Islet precursor cell (in vitro differentiated cells): ENCODE measurements at regions not wholly inside any gene's neighbourhood (a gene's known extent, or its start where the extent isn't known, plus 50 kb on each side); places are given as distances from the start of the nearest gene placed in this dataset.

Source experiments
- DNase-seq: peaks from one replicate; pipeline ENCODE4 v3.0.0-alpha.2; 2018

GRCh38 chr2:64858541-64859311 lies 130.5 kb upstream of the SLC1A4 start:
- DNase-seq = no peak

- peak; percentile 83 for DNase-seq
Observed at GRCh38 chr2:64859312-64860212, 129.6 kb upstream of the SLC1A4 start.

GRCh38 chr2:64860276-64860885 lies 128.8 kb upstream of the SLC1A4 start:
- no peak for DNase-seq

GRCh38 chr2:64860936-64861335 lies 128.3 kb upstream of the SLC1A4 start:
- DNase-seq = no peak

GRCh38 chr2:64861452-64862397 lies 127.5 kb upstream of the SLC1A4 start:
- DNase-seq = no peak

GRCh38 chr2:64862623-64863022 lies 126.6 kb upstream of the SLC1A4 start:
- no peak for DNase-seq

- no peak for DNase-seq
Observed at GRCh38 chr2:64863097-64863820, 125.9 kb upstream of the SLC1A4 start.

GRCh38 chr2:64865073-64865830 lies 123.9 kb upstream of the SLC1A4 start:
- DNase-seq = peak; percentile 75

- DNase-seq = no peak
Observed at GRCh38 chr2:64865831-64866345, 123.3 kb upstream of the SLC1A4 start.

GRCh38 chr2:64866797-64867196 lies 122.4 kb upstream of the SLC1A4 start:
- DNase-seq = no peak

GRCh38 chr2:64867253-64867996 lies 121.8 kb upstream of the SLC1A4 start:
- no peak for DNase-seq

- no peak for DNase-seq
Observed at GRCh38 chr2:64869126-64869525, 120.1 kb upstream of the SLC1A4 start.

GRCh38 chr2:64873472-64873924 lies 115.7 kb upstream of the SLC1A4 start:
- DNase-seq = peak; percentile 94

- DNase-seq = no peak
Observed at GRCh38 chr2:64874593-64874992, 114.6 kb upstream of the SLC1A4 start.

GRCh38 chr2:64875368-64875767 lies 113.8 kb upstream of the SLC1A4 start:
- DNase-seq = no peak

GRCh38 chr2:64876137-64876647 lies 113.0 kb upstream of the SLC1A4 start:
- peak; percentile 97 for DNase-seq

- DNase-seq = no peak
Observed at GRCh38 chr2:64879745-64880144, 109.5 kb upstream of the SLC1A4 start.

GRCh38 chr2:64880193-64880951 lies 108.8 kb upstream of the SLC1A4 start:
- no peak for DNase-seq

- no peak for DNase-seq
Observed at GRCh38 chr2:64881037-64881492, 108.1 kb upstream of the SLC1A4 start.
